Nephron (organoid): ENCODE measurements at regions not wholly inside any gene's neighbourhood (a gene's known extent, or its start where the extent isn't known, plus 50 kb on each side); places are given as distances from the start of the nearest gene placed in this dataset.

ENCODE experiments used
- H3K27ac Mint-ChIP-seq, 3 experiments: 2 replicates each; pipeline ENCODE4 v1.8.0; 2020; ENCODE audit warnings: mixed read lengths in 3 of 3, mild to moderate bottlenecking in 2 of 3, moderate library complexity in 1 of 3
- H3K27me3 Mint-ChIP-seq: 2 replicates; pipeline ENCODE4 v1.8.0; 2021; ENCODE audit warnings: low read depth, mild to moderate bottlenecking, moderate library complexity, mixed read lengths
- H3K36me3 Mint-ChIP-seq: 2 replicates; pipeline ENCODE4 v1.8.0; 2020; ENCODE audit warnings: low read depth, mixed read lengths
- H3K4me1 Mint-ChIP-seq: 2 replicates; pipeline ENCODE4 v1.8.0; 2020; ENCODE audit warnings: mixed read lengths
- H3K4me3 Mint-ChIP-seq, 3 experiments: 2 replicates each; pipeline ENCODE4 v1.8.0; 2020; ENCODE audit warnings: mild to moderate bottlenecking in 3 of 3, mixed read lengths in 3 of 3, moderate library complexity in 2 of 3
- H3K9me3 Mint-ChIP-seq: 2 replicates; pipeline ENCODE4 v1.8.0; 2020; ENCODE audit warnings: mixed read lengths
- CTCF ChIP-seq, 3 experiments: fragments of 200-600 bp; sonication (generic); IDR thresholded peaks; one replicate each; pipeline ENCODE4 v1.5.0; 2021; ENCODE audit warnings: antibody characterized with exemption in 3 of 3; ENCODE audit not compliant: unreplicated experiment in 3 of 3

GRCh38 chr3:135678386-135678785 lies 287.1 kb upstream of the PPP2R3A start:
- H3K9me3 Mint-ChIP-seq = peaks cover 32% of the 10 kb centered on the region
- H3K27me3 Mint-ChIP-seq = no peaks in the 10 kb centered on the region
- H3K27ac Mint-ChIP-seq = no peak overlapping the region
- no peak overlapping the region for H3K4me3 Mint-ChIP-seq
- H3K4me1 Mint-ChIP-seq = no peaks in the 10 kb centered on the region
- no peaks in the 10 kb centered on the region for H3K36me3 Mint-ChIP-seq
- no peak for TF ChIP-seq CTCF (IDR thresholded peaks at IDR 0.05; ENCODE audit: unreplicated experiment in 3 of 3)

- Mint-ChIP-seq H3K27ac (no peak overlapping the region), H3K4me3 (no peak overlapping the region), H3K9me3 (peaks cover 4% of the 10 kb centered on the region), H3K27me3 (no peaks in the 10 kb centered on the region), H3K36me3 (no peaks in the 10 kb centered on the region), H3K4me1 (no peaks in the 10 kb centered on the region)
- TF ChIP-seq CTCF (IDR thresholded peaks at IDR 0.05; ENCODE audit: unreplicated experiment in 3 of 3) = no peak
Observed at GRCh38 chr3:135688003-135688402, 277.5 kb upstream of the PPP2R3A start.

GRCh38 chr3:135690664-135691063 lies 274.9 kb upstream of the PPP2R3A start:
- H3K4me1 Mint-ChIP-seq = no peaks in the 10 kb centered on the region
- no peak for TF ChIP-seq CTCF (IDR thresholded peaks at IDR 0.05; ENCODE audit: unreplicated experiment in 3 of 3)
- no peaks in the 10 kb centered on the region for H3K9me3 Mint-ChIP-seq
- H3K27me3 Mint-ChIP-seq = no peaks in the 10 kb centered on the region
- no peaks in the 10 kb centered on the region for H3K36me3 Mint-ChIP-seq
- H3K4me3 Mint-ChIP-seq = no peak overlapping the region
- H3K27ac Mint-ChIP-seq = no peak overlapping the region

GRCh38 chr3:135691240-135691639 lies 274.3 kb upstream of the PPP2R3A start:
- H3K9me3 Mint-ChIP-seq = no peaks in the 10 kb centered on the region
- H3K4me3 Mint-ChIP-seq = no peak overlapping the region
- H3K36me3 Mint-ChIP-seq = no peaks in the 10 kb centered on the region
- H3K4me1 Mint-ChIP-seq = no peaks in the 10 kb centered on the region
- no peak overlapping the region for H3K27ac Mint-ChIP-seq
- no peaks in the 10 kb centered on the region for H3K27me3 Mint-ChIP-seq
- TF ChIP-seq CTCF (IDR thresholded peaks at IDR 0.05; ENCODE audit: unreplicated experiment in 3 of 3) = no peak

- no peak for TF ChIP-seq CTCF (IDR thresholded peaks at IDR 0.05; ENCODE audit: unreplicated experiment in 3 of 3)
- Mint-ChIP-seq H3K9me3 (no peaks in the 10 kb centered on the region), H3K27me3 (no peaks in the 10 kb centered on the region), H3K4me3 (no peak overlapping the region), H3K4me1 (no peaks in the 10 kb centered on the region), H3K27ac (no peak overlapping the region), H3K36me3 (no peaks in the 10 kb centered on the region)
Observed at GRCh38 chr3:135694142-135694541, 271.4 kb upstream of the PPP2R3A start.

- no peak for TF ChIP-seq CTCF (IDR thresholded peaks at IDR 0.05; ENCODE audit: unreplicated experiment in 3 of 3)
- no peak overlapping the region for H3K27ac Mint-ChIP-seq
- H3K36me3 Mint-ChIP-seq = no peaks in the 10 kb centered on the region
- no peaks in the 10 kb centered on the region for H3K4me1 Mint-ChIP-seq
- H3K9me3 Mint-ChIP-seq = peaks cover 2% of the 10 kb centered on the region
- H3K4me3 Mint-ChIP-seq = no peak overlapping the region
- H3K27me3 Mint-ChIP-seq = no peaks in the 10 kb centered on the region
Observed at GRCh38 chr3:135699741-135700140, 265.8 kb upstream of the PPP2R3A start.
